GM10248 (cell line): ENCODE measurements at regions not wholly inside any gene's neighbourhood (a gene's known extent, or its start where the extent isn't known, plus 50 kb on each side); places are given as distances from the start of the nearest gene placed in this dataset.

Source experiments
- CTCF ChIA-PET: fragments of 300-600 bp; sonication (Branson Sonifier 250); formaldehyde crosslinking; extraction: SDS; loops from one replicate; lab custom pipeline; 2021; ENCODE audit warnings: antibody characterized with exemption; lab: Yijun Ruan, JAX
- POLR2A ChIA-PET: fragments of 350-650 bp; sonication (Branson Sonifier 250); formaldehyde crosslinking; extraction: SDS; loops from one replicate; lab custom pipeline; 2020; ENCODE audit warnings: antibody characterized with exemption; lab: Yijun Ruan, JAX
- DNase-seq: peaks from one replicate; pipeline ENCODE4 v3.0.0; 2012; ENCODE audit errors: extremely low spot score
- TF ChIP-seq, protein P1 (sequence below): IDR thresholded peaks from 2 replicates; pipeline ENCODE4 v1.5.1; 2012; ENCODE audit warnings: mild to moderate bottlenecking, low read depth; ENCODE audit errors: extremely low read depth, missing control alignments, control extremely low read depth

DNA sequence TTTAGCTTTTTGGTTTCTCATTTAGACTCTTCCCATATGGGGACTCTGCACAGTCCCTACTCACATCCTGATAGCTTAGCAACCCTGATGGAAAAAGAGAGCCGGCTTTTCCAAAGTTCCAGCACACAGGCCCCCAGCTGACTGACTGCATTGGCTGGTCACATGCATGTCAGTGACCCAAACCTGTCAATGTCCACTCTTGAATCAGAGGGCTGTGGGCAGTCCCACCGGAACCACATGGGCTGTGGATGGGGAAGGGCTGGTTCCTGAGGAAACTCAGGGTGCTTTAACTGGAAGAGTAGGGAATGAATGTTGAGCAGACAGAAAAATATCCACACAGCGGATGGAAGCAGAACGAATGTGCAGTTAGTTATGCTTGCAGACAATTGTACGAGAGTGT, 136.6 kb downstream of the NSG2 start:
- POLR2A ChIA-PET, result no interaction called here
- TF ChIP-seq, protein P1, sequence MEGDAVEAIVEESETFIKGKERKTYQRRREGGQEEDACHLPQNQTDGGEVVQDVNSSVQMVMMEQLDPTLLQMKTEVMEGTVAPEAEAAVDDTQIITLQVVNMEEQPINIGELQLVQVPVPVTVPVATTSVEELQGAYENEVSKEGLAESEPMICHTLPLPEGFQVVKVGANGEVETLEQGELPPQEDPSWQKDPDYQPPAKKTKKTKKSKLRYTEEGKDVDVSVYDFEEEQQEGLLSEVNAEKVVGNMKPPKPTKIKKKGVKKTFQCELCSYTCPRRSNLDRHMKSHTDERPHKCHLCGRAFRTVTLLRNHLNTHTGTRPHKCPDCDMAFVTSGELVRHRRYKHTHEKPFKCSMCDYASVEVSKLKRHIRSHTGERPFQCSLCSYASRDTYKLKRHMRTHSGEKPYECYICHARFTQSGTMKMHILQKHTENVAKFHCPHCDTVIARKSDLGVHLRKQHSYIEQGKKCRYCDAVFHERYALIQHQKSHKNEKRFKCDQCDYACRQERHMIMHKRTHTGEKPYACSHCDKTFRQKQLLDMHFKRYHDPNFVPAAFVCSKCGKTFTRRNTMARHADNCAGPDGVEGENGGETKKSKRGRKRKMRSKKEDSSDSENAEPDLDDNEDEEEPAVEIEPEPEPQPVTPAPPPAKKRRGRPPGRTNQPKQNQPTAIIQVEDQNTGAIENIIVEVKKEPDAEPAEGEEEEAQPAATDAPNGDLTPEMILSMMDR, result no peak
- no peak for DNase-seq
- CTCF ChIA-PET, result interaction anchor here (1.1 to 1.7 kb wide), 2 partner anchors 31 to 130 kb away, joined by 4 read pairs; no protein-coding TSS in a partner anchor

DNA sequence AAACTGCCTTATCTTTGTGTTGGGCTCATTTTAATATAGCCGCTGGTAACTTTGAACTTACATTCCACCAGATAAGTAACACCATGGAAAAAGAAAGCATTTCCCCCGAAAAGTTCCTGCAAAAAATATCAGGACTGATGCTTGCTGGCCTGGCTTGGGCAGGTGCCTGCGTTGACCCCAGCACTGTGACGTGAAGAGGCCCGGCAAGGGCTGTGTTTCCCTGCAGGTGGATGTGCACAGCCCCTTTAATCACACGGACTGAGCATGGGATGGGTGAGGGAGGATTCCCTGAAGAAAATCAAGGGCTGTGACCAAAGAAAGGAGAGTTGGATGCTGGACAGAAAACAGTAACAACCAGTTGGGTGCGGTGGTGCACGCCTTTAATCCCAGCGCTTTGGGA, 138.2 kb downstream of the NSG2 start:
- POLR2A ChIA-PET, result no interaction called here
- TF ChIP-seq, protein P1, result no peak
- CTCF ChIA-PET, result no interaction called here
- no peak for DNase-seq

DNA sequence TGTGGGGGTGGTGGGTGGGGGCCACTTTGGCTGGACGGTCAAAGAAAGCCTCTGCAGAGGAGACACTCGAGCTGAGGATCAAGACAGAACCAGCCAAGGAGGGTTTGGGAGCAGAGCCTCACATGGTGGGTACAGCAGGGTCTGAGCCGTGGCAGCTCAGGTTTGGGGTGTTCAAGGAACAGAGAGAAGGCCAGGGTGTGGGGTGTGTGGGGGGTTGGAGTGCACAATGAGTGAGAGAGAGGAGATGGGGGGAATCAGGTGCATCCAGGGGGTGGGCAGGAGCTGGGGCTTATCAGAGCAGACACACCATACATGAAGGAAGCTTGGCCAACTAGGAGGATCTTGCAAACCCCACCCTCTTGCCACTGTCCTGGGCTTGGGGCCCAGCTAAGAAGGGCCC, 140.0 kb downstream of the NSG2 start:
- no peak for DNase-seq
- TF ChIP-seq, protein P1, result no peak
- ChIA-PET CTCF (interaction anchor here (1.3 kb wide), 1 partner anchor 11 kb away, joined by 3 read pairs; no protein-coding TSS in a partner anchor), POLR2A (no interaction called here)

GRCh38 chr5:174186096-174186695, 140.7 kb downstream of the NSG2 start:
- ChIA-PET CTCF (interaction anchor here (1.3 kb wide), 1 partner anchor 12 kb away, joined by 3 read pairs; no protein-coding TSS in a partner anchor), POLR2A (no interaction called here)
- TF ChIP-seq, protein P1, result no peak
- DNase-seq, result no peak

GRCh38 chr5:174187001-174187400, 141.5 kb downstream of the NSG2 start:
- no peak for DNase-seq
- TF ChIP-seq, protein P1, result no peak
- ChIA-PET CTCF (no interaction called here), POLR2A (no interaction called here)

- CTCF ChIA-PET, result no interaction called here
- POLR2A ChIA-PET, result no interaction called here
- TF ChIP-seq, protein P1, result no peak
- DNase-seq, result no peak
These were observed 142.0 kb downstream of the NSG2 start for GRCh38 chr5:174187481-174187880.

DNA sequence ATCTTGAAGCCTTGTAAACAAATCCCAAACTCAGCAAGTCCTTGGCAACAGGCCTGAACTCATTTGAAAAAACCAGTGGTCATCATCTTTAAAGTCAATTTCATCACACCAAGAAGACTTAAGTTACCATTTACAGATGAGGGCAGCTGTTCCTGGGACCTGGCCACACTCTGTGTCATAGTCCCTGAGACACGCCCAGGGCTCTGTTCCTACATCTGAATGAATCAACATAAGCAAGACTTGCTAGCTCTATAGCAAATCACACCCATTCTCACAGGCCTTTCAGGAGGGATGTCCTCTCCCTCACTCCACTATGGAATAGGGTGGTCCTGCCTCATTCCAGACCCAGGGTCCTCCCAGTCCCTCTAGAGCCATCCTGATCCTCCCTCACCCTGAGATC, 142.8 kb downstream of the NSG2 start:
- CTCF ChIA-PET, result no interaction called here
- TF ChIP-seq, protein P1, result no peak
- no peak for DNase-seq
- POLR2A ChIA-PET, result no interaction called here
